ENCODE measurements at regions not wholly inside any gene's neighbourhood (a gene's known extent, or its start where the extent isn't known, plus 50 kb on each side); places are given as distances from the start of the nearest gene placed in this dataset.
"Not testable (repeated sequence)": the region's sequence is repeated elsewhere in the genome, so short reads cannot be mapped to it uniquely, and the experiment has no call there.

- no peak for DNase-seq
These were observed 62.4 kb downstream of the CLDN17 start for GRCh38 chr21:30104241-30104640.

- no peak for DNase-seq
These were observed 63.7 kb downstream of the CLDN17 start for GRCh38 chr21:30102871-30103270.

GRCh38 chr21:30101967-30102366 lies 64.6 kb downstream of the CLDN17 start:
- DNase-seq: no peak

- DNase-seq: no peak
These were observed 68.8 kb downstream of the CLDN17 start for GRCh38 chr21:30097791-30098190.

- no peak for DNase-seq
These were observed 83.2 kb downstream of the CLDN17 start for GRCh38 chr21:30083225-30083945.

- DNase-seq: no peak
These were observed 85.1 kb downstream of the CLDN17 start for GRCh38 chr21:30081506-30081905.

- DNase-seq: no peak
These were observed 94.1 kb downstream of the CLDN17 start for GRCh38 chr21:30072496-30072895.

GRCh38 chr21:30058928-30059327 lies 107.7 kb downstream of the CLDN17 start:
- no peak for DNase-seq

- no peak for DNase-seq
These were observed 109.5 kb downstream of the CLDN17 start for GRCh38 chr21:30057108-30057507.

- DNase-seq: no peak
These were observed 108.8 kb upstream of the GRIK1 start for GRCh38 chr21:30048570-30048969.

GRCh38 chr21:30044447-30045064 lies 104.8 kb upstream of the GRIK1 start:
- peak; percentile 3 for DNase-seq

- DNase-seq: no peak
These were observed 102.6 kb upstream of the GRIK1 start for GRCh38 chr21:30042443-30042842.

GRCh38 chr21:30033441-30033840 lies 93.6 kb upstream of the GRIK1 start:
- no peak for DNase-seq

GRCh38 chr21:30030416-30030815 lies 90.6 kb upstream of the GRIK1 start:
- DNase-seq: no peak

- no peak for DNase-seq
These were observed 88.7 kb upstream of the GRIK1 start for GRCh38 chr21:30028537-30028936.

GRCh38 chr21:30027986-30028385 lies 88.2 kb upstream of the GRIK1 start:
- no peak for DNase-seq

- not testable (repeated sequence) for DNase-seq
These were observed 83.3 kb upstream of the GRIK1 start for GRCh38 chr21:30023056-30023455.

- no peak for DNase-seq
These were observed 75.1 kb upstream of the GRIK1 start for GRCh38 chr21:30014886-30015285.

GRCh38 chr21:29991624-29992023 lies 51.8 kb upstream of the GRIK1 start:
- no peak for DNase-seq

GRCh38 chr21:29989634-29990234 lies 49.9 kb upstream of the GRIK1 start:
- no peak for DNase-seq

All from NCI-H510A treated with DMSO at 0.1 percent for 48 hours (cell line).